ENCODE measurements at regions not wholly inside any gene's neighbourhood (a gene's known extent, or its start where the extent isn't known, plus 50 kb on each side); places are given as distances from the start of the nearest gene placed in this dataset.

DNA sequence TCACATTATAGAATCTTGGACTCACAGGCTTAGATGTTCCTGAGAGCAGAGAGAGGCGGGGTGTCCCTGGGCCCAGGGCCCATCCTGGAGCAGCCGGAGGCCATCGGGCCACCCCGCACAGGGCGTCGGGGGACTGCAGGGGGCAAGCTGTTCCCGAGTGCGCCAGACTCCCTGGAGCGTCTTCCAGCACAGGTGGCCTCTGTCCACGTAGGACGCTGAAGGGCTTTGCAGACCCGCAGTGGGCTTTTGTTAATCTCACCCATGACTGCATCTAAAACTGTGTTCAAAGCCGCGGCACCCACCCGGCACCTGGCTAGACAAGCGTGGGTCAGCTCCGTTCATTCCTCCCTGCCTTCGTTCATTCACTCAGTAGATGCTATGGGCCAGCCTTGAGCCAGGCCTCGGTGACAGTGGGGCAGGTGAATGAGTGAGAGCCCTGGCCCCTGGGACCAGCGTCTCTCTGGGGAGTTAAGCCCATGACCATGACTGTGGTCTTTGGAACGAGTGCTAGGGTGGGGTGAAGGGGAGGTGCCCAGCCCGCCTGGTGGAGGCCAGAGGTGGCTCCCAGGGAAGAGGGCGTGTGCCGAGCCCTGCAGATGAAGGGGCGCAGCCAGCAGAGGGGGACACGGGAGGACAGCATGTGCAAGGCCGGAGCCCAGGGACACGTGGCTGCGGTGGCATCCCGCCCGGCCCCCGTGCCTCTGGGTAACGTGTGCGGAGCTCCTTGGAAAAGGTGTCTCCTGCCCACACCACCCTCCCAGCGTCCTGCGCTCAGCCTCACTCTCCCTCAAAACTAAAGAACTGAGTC lies 98.3 kb downstream of the HMX1 start:
- no peak for TF ChIP-seq CTCF (IDR thresholded peaks at IDR 0.05; ENCODE audit: poor library complexity)
- no peak for TF ChIP-seq EZH2 (IDR thresholded peaks at IDR 0.05; ENCODE audit: borderline replicate concordance)
